NB4 (cell line): ENCODE measurements at regions not wholly inside any gene's neighbourhood (a gene's known extent, or its start where the extent isn't known, plus 50 kb on each side); places are given as distances from the start of the nearest gene placed in this dataset.

Source experiments
- CTCF ChIP-seq: IDR thresholded peaks from one replicate; pipeline ENCODE4 v1.5.1; 2012; ENCODE audit warnings: low read depth, low read length
- POLR2A ChIP-seq: IDR thresholded peaks from 2 replicates; pipeline ENCODE4 v1.6.1; 2011; ENCODE audit warnings: mild to moderate bottlenecking; ENCODE audit not compliant: insufficient read length; ENCODE audit errors: extremely low read depth

- TF ChIP-seq POLR2A = no peak
- TF ChIP-seq CTCF = no peak
These were observed 272.8 kb downstream of the FIGN start for GRCh38 chr2:163462993-163463392.
